Thyroid gland (tissue), 4 donors: ENCODE measurements at regions not wholly inside any gene's neighbourhood (a gene's known extent, or its start where the extent isn't known, plus 50 kb on each side); places are given as distances from the start of the nearest gene placed in this dataset.

Experiments
- CTCF ChIP-seq, 6 experiments: fragments of 200-600 bp in 3 of 6; fragments of 450-650 bp in 3 of 6; sonication (generic) in 3 of 6; IDR thresholded peaks; one replicate each; pipeline ENCODE4 v1.5.1; 2016 to 2019; ENCODE audit warnings: antibody characterized with exemption in 6 of 6, mild to moderate bottlenecking in 2 of 6, inconsistent platforms in 1 of 6, moderate library complexity in 1 of 6
- POLR2A ChIP-seq, 2 donors: fragments of 450-650 bp; IDR thresholded peaks; one replicate each; pipeline ENCODE4 v1.6.1; 2017; ENCODE audit warnings: antibody characterized with exemption in 2 of 2, mild to moderate bottlenecking in 2 of 2, moderate library complexity in 1 of 2

GRCh38 chr10:52583336-52583735, 189.2 kb downstream of the MBL2 start:
- TF ChIP-seq CTCF (IDR thresholded peaks at IDR 0.05) (no peak), POLR2A (IDR thresholded peaks at IDR 0.05) (no peak)
